AG04450 (cell line): ENCODE measurements at regions not wholly inside any gene's neighbourhood (a gene's known extent, or its start where the extent isn't known, plus 50 kb on each side); places are given as distances from the start of the nearest gene placed in this dataset.

Experiments
- CTCF ChIA-PET: fragments of 300-600, 350-600 bp; formaldehyde crosslinking; extraction: SDS; loops from one replicate; lab custom pipeline; 2022; ENCODE audit warnings: antibody characterized with exemption, inconsistent platforms; lab: Charles Lee
- POLR2A ChIA-PET: fragments of 350-600 bp; formaldehyde crosslinking; extraction: SDS; loops from one replicate; lab custom pipeline; 2021; ENCODE audit warnings: antibody characterized with exemption, inconsistent platforms; lab: Yijun Ruan, JAX
- DNase-seq: peaks from one replicate; pipeline ENCODE4 v3.0.0-alpha.2; 2011; ENCODE audit warnings: low read depth, low spot score
- H3K27ac ChIP-seq: one replicate; pipeline ENCODE4 v1.5.1; 2012; ENCODE audit warnings: low read depth, low read length, control low read depth
- H3K27me3 ChIP-seq: one replicate; pipeline ENCODE4 v1.6.0; 2012; ENCODE audit warnings: low read length; ENCODE audit not compliant: control insufficient read depth, insufficient read depth
- H3K4me3 ChIP-seq: 2 replicates; pipeline ENCODE4 v1.5.1; 2011; ENCODE audit warnings: mild to moderate bottlenecking, low read depth, low read length, control low read depth
- H3K9me3 ChIP-seq: 2 replicates; pipeline ENCODE4 v1.5.1; 2012; ENCODE audit warnings: low read length; ENCODE audit not compliant: control insufficient read depth, insufficient read depth
- TF ChIP-seq, protein P1 (sequence below): IDR thresholded peaks from 2 replicates; pipeline ENCODE4 v1.5.1; 2011; ENCODE audit warnings: low read depth, low read length, control low read depth, inconsistent platforms

DNA sequence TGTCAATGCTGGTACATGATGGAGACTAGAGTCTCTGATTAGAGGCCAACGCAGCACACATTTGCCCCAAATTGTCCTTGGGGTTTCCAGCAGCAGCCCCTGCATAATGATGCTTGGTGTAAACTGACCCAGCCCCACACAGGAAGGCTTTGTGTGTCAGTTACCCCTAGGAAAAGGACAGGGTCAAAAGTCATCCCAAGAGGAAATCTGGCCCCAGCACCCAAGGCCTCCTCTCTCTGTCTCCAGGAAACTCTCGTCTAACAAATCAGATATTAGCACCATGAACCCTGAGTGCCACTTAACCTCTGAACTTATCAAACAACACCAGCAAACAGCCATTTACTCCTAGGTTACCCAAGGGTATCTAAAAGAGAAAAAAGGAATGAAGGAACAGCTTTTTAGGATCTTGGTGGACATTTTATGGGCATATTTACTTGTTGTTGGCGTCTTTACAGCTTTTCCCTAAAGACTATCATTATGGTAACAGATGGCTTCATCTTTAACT is 84.5 kb downstream of the PSMG1 start:
- peaks cover 4% of the 10 kb centered on the region for H3K27me3 ChIP-seq
- TF ChIP-seq, protein P1, sequence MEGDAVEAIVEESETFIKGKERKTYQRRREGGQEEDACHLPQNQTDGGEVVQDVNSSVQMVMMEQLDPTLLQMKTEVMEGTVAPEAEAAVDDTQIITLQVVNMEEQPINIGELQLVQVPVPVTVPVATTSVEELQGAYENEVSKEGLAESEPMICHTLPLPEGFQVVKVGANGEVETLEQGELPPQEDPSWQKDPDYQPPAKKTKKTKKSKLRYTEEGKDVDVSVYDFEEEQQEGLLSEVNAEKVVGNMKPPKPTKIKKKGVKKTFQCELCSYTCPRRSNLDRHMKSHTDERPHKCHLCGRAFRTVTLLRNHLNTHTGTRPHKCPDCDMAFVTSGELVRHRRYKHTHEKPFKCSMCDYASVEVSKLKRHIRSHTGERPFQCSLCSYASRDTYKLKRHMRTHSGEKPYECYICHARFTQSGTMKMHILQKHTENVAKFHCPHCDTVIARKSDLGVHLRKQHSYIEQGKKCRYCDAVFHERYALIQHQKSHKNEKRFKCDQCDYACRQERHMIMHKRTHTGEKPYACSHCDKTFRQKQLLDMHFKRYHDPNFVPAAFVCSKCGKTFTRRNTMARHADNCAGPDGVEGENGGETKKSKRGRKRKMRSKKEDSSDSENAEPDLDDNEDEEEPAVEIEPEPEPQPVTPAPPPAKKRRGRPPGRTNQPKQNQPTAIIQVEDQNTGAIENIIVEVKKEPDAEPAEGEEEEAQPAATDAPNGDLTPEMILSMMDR: no peak

DNA sequence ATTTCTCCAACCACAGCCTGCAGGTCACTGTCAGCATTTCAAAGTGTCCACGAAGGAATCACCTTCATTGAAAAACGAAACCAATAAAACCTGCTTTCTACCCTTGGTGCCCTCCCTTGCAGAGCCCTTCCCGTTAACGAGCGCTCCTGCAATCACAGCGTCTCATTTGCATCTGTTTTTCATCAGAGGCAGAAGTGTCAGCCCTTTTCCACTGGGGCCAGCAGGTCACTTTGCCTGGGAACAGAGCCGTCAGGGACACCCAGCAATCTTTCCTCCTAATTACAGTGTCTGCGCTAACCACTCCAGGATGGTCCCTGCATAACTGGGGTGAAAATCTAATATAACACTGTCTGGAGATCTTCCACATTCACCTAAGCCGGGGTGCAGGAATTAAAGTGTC is 85.3 kb downstream of the PSMG1 start:
- Histone ChIP-seq H3K27ac (no peak overlapping the region), H3K4me3 (no peak overlapping the region), H3K27me3 (peaks cover 4% of the 10 kb centered on the region), H3K9me3 (peaks cover 5% of the 10 kb centered on the region; the same call in 1 of the 2 replicates)
- ChIA-PET POLR2A (no interaction called here), CTCF (no interaction called here)
- TF ChIP-seq, protein P1: no peak
- no peak for DNase-seq

More for the DNA sequence above, 84.5 kb downstream of the PSMG1 start:
- Histone ChIP-seq H3K27ac (no peak overlapping the region), H3K4me3 (no peak overlapping the region), H3K9me3 (peaks cover 5% of the 10 kb centered on the region; the same call in 1 of the 2 replicates)
- CTCF ChIA-PET: no interaction called here
- POLR2A ChIA-PET: no interaction called here
- no peak for DNase-seq

DNA sequence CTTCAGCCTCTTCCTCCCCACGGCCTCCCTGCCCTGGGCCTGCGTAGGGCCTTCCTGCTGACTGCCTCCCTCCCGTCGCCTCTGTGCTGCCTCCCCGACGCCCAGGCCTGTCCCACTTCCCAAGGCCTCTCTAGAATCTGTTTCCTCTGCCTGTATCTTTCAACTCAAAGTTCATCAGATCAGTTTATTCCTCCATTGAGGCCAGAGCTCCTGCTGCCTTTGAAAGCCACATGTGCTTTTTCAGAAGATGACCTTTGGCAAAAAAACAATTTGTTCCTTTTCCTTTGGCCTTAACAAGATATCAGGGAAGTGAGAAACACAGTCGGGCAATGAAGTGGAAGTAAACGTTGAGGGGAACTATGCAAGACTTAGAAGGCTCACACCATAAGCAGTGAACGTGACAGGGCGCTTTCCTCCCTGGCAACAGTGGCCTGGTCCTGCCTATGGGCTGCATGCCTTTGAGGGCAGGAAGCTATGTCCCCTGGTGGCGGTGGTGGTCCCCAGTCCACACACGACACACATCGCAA is 85.9 kb downstream of the PSMG1 start:
- no peak overlapping the region for H3K4me3 ChIP-seq
- CTCF ChIA-PET: no interaction called here
- H3K27ac ChIP-seq: no peak overlapping the region
- H3K9me3 ChIP-seq: peaks cover 5% of the 10 kb centered on the region; the same call in 1 of the 2 replicates
- TF ChIP-seq, protein P1: no peak
- H3K27me3 ChIP-seq: peaks cover 4% of the 10 kb centered on the region
- POLR2A ChIA-PET: no interaction called here
- DNase-seq: no peak

DNA sequence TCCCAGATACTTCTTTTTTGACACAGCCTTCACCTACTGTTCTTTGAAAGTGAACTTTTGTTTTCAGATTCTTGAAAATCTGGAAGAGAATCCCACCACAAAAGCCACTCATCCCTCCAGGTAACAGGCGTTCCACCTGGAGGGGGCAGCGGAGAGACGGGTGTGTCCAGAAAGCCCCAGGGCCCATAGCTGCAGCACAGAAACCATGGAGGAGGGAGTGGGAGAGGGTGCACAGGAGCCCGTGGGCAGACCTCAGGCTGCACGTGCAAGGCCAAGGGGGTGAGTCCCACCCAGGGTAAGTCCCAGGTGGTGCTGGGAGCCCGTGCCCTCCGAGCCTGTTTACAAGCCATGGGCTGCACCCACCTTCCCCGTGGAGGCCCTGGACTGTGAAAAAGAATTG is 86.5 kb downstream of the PSMG1 start:
- Histone ChIP-seq H3K27me3 (peaks cover 4% of the 10 kb centered on the region), H3K4me3 (no peak overlapping the region), H3K9me3 (peaks cover 5% of the 10 kb centered on the region; the same call in 1 of the 2 replicates), H3K27ac (no peak overlapping the region)
- TF ChIP-seq, protein P1: no peak
- CTCF ChIA-PET: no interaction called here
- POLR2A ChIA-PET: no interaction called here
- DNase-seq: no peak

DNA sequence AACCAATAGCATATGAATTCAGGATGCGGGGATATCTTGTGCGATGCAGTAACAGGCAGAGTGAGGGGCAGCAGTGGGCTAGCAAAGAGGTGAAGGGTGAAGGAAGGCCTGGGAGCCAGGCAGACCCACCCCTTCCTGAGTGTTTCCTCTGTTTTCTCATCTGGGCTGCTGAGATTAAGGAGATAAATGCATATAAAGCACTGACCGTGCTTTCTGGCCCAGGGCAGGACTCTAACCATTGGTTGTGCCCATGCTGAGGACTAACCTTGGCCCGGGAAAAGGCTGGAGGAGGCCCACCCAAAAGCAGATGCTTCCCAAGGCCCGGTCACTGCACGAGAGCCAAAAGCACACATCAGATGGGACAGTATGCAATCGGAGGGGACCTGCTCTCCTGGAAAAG is 87.6 kb downstream of the PSMG1 start:
- POLR2A ChIA-PET: interaction anchor here (1.1 kb wide), 1 partner anchor 24 kb away, joined by 3 read pairs; no protein-coding TSS in a partner anchor

More for the DNA sequence above, 87.6 kb downstream of the PSMG1 start:
- DNase-seq: no peak
- H3K4me3 ChIP-seq: no peak overlapping the region
- TF ChIP-seq, protein P1: no peak
- peaks cover 5% of the 10 kb centered on the region; the same call in 1 of the 2 replicates for H3K9me3 ChIP-seq
- H3K27me3 ChIP-seq: peaks cover 4% of the 10 kb centered on the region
- peak overlapping the region; percentile 23 for H3K27ac ChIP-seq
- CTCF ChIA-PET: interaction anchor here (0.7 to 1.5 kb wide), 3 partner anchors 18 to 31 kb away, joined by 3 to 4 read pairs (median 3); no protein-coding TSS in a partner anchor
